Gastrocnemius medialis (tissue), 4 donors: ENCODE measurements at regions not wholly inside any gene's neighbourhood (a gene's known extent, or its start where the extent isn't known, plus 50 kb on each side); places are given as distances from the start of the nearest gene placed in this dataset.

Experiments
- CTCF ChIP-seq, 5 experiments: fragments of 450-650 bp in 3 of 5; fragments of 200-600 bp in 2 of 5; sonication (generic) in 2 of 5; IDR thresholded peaks in 4 of 5; conservative IDR thresholded peaks in 1 of 5; 1 replicate in 4 of 5; 2 replicates in 1 of 5; pipeline ENCODE4 v1.5.1; 2016 to 2019; ENCODE audit warnings: antibody characterized with exemption in 5 of 5, mild to moderate bottlenecking in 3 of 5, moderate library complexity in 3 of 5
- POLR2A ChIP-seq, 2 donors: fragments of 450-650 bp; IDR thresholded peaks; one replicate each; pipeline ENCODE4 v1.6.1; 2017; ENCODE audit warnings: antibody characterized with exemption in 2 of 2, mild to moderate bottlenecking in 2 of 2, moderate library complexity in 2 of 2

DNA sequence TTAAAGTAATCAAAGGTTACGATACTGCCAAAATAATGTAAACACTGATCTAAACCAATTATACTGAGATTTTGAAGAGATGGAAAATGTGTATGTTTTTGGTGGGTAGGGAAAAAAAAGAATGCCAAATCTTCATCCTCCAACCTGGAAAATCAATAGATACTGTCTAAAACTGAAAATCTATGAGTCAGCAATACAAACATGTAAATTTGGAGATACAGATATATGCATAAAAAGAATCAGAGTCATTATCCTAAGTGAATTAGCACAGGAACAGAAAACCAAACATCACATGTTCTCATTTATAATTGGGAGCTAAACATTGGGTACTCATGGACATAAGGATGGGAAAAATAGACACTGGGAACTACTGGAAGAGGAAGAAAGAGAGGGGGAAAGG lies 197.4 kb upstream of the TRPC5 start:
- TF ChIP-seq CTCF (IDR thresholded peaks at IDR 0.05 in 4 of 5, conservative IDR thresholded peaks at IDR 0.05 in 1 of 5) (no peak), POLR2A (IDR thresholded peaks at IDR 0.05) (no peak)
